ENCODE measurements at regions not wholly inside any gene's neighbourhood (a gene's known extent, or its start where the extent isn't known, plus 50 kb on each side); places are given as distances from the start of the nearest gene placed in this dataset.
"Not testable (repeated sequence)": the region's sequence is repeated elsewhere in the genome, so short reads cannot be mapped to it uniquely, and the experiment has no call there.

- DNase-seq (ENCODE audit: low read depth in 2 of 2): no peak
Measured at GRCh38 chr11:46183819-46184218, 62.6 kb upstream of the PHF21A start.

GRCh38 chr11:46181843-46182424 lies 60.7 kb upstream of the PHF21A start:
- DNase-seq (ENCODE audit: low read depth in 2 of 2): no peak

- no peak for DNase-seq (ENCODE audit: low read depth in 2 of 2)
Measured at GRCh38 chr11:46181387-46181786, 60.1 kb upstream of the PHF21A start.

GRCh38 chr11:46180736-46181135 lies 59.5 kb upstream of the PHF21A start:
- DNase-seq (ENCODE audit: low read depth in 2 of 2): no peak

- DNase-seq (ENCODE audit: low read depth in 2 of 2): no peak
Measured at GRCh38 chr11:46178513-46178912, 57.3 kb upstream of the PHF21A start.

GRCh38 chr11:46176421-46176820 lies 55.2 kb upstream of the PHF21A start:
- no peak for DNase-seq (ENCODE audit: low read depth in 2 of 2)

GRCh38 chr11:46175401-46176002 lies 54.2 kb upstream of the PHF21A start:
- DNase-seq (ENCODE audit: low read depth in 2 of 2): no peak

- DNase-seq (ENCODE audit: low read depth in 2 of 2): not testable (repeated sequence)
Measured at GRCh38 chr11:46171693-46172092, 50.4 kb upstream of the PHF21A start.

Data from lung microvascular endothelial cell (primary cell).